HEK293 (cell line): ENCODE measurements at regions not wholly inside any gene's neighbourhood (a gene's known extent, or its start where the extent isn't known, plus 50 kb on each side); places are given as distances from the start of the nearest gene placed in this dataset.

Source experiments
- CTCF ChIA-PET: fragments of 350-600 bp; formaldehyde crosslinking; extraction: SDS; loops from one replicate; lab custom pipeline; 2021; ENCODE audit warnings: antibody characterized with exemption; lab: Yijun Ruan, JAX
- POLR2A ChIA-PET: fragments of 300-600 bp; formaldehyde crosslinking; extraction: SDS; loops from one replicate; lab custom pipeline; 2020; ENCODE audit warnings: antibody characterized with exemption, inconsistent platforms; lab: Yijun Ruan, JAX
- H3K27ac ChIP-seq: fragments of 200-500 bp; sonication (Bioruptor generic); 2 replicates; pipeline ENCODE4 v1.5.1; 2014; ENCODE audit warnings: low read depth, low read length, control low read depth, inconsistent platforms; ENCODE audit errors: extremely low read depth
- H3K36me3 ChIP-seq, 2 experiments: fragments of 200-500 bp in 1 of 2; sonication (Bioruptor generic) in 1 of 2; 1 replicate in 1 of 2; 2 replicates in 1 of 2; pipeline ENCODE4 v1.5.1; 2014 to 2017; ENCODE audit warnings: inconsistent platforms in 2 of 2, low read length in 2 of 2; ENCODE audit not compliant: control insufficient read depth in 2 of 2, insufficient read depth in 1 of 2
- H3K4me1 ChIP-seq: fragments of 200-500 bp; sonication (Bioruptor generic); 2 replicates; pipeline ENCODE4 v1.5.1; 2014; ENCODE audit warnings: mild to moderate bottlenecking, low read length, inconsistent platforms; ENCODE audit not compliant: control insufficient read depth, insufficient read depth
- H3K4me3 ChIP-seq: 2 replicates; pipeline ENCODE4 v1.5.1; 2011; ENCODE audit warnings: low read depth, mild to moderate bottlenecking, control low read depth, low read length, moderate library complexity
- H3K9me3 ChIP-seq: fragments of 200-500 bp; sonication (Bioruptor generic); 2 replicates; pipeline ENCODE4 v1.5.1; 2014; ENCODE audit warnings: low read depth, low read length, inconsistent platforms; ENCODE audit not compliant: control insufficient read depth, insufficient read depth
- OSR2 ChIP-seq: fragments of 450-650 bp; formaldehyde crosslinking; IDR thresholded peaks from 2 replicates; pipeline ENCODE4 v1.5.1; 2016; ENCODE audit warnings: missing biosample characterization, missing genetic modification characterization
- SETDB1 ChIP-seq: IDR thresholded peaks from one replicate; pipeline ENCODE4 v1.6.1; 2017; ENCODE audit warnings: mild to moderate bottlenecking, low read length, moderate library complexity, mixed read lengths; ENCODE audit not compliant: insufficient read length
- TRIM28 ChIP-seq: IDR thresholded peaks from 2 replicates; pipeline ENCODE4 v1.6.1; 2011; ENCODE audit warnings: low read length, control low read depth, borderline replicate concordance
- TSHZ1 ChIP-seq: fragments of 450-650 bp; formaldehyde crosslinking; IDR thresholded peaks from 2 replicates; pipeline ENCODE4 v1.5.1; 2016; ENCODE audit warnings: missing biosample characterization, missing genetic modification characterization, borderline replicate concordance
- ZBTB17 ChIP-seq: fragments of 450-650 bp; formaldehyde crosslinking; IDR thresholded peaks from 2 replicates; pipeline ENCODE4 v1.5.1; 2016; ENCODE audit warnings: missing biosample characterization, missing genetic modification characterization
- ZIC2 ChIP-seq: fragments of 450-650 bp; formaldehyde crosslinking; IDR thresholded peaks from 2 replicates; pipeline ENCODE4 v1.5.1; 2016; ENCODE audit warnings: missing biosample characterization, missing genetic modification characterization
- ZNF157 ChIP-seq: fragments of 450-650 bp; formaldehyde crosslinking; IDR thresholded peaks from 2 replicates; pipeline ENCODE4 v1.5.1; 2016; ENCODE audit warnings: missing biosample characterization, missing genetic modification characterization
- ZNF169 ChIP-seq: fragments of 450-650 bp; formaldehyde crosslinking; IDR thresholded peaks from 2 replicates; pipeline ENCODE4 v1.5.1; 2016; ENCODE audit warnings: missing biosample characterization, missing genetic modification characterization
- ZNF175 ChIP-seq: fragments of 450-650 bp; formaldehyde crosslinking; IDR thresholded peaks from 2 replicates; pipeline ENCODE4 v1.5.1; 2016; ENCODE audit warnings: missing biosample characterization, missing genetic modification characterization
- ZNF18 ChIP-seq: fragments of 450-650 bp; formaldehyde crosslinking; IDR thresholded peaks from 2 replicates; pipeline ENCODE4 v1.5.1; 2016; ENCODE audit warnings: missing biosample characterization, missing genetic modification characterization
- ZNF19 ChIP-seq: fragments of 450-650 bp; formaldehyde crosslinking; IDR thresholded peaks from 2 replicates; pipeline ENCODE4; 2016; ENCODE audit warnings: missing biosample characterization, missing genetic modification characterization, low read depth
- ZNF202 ChIP-seq: fragments of 450-650 bp; formaldehyde crosslinking; IDR thresholded peaks from 2 replicates; pipeline ENCODE4 v1.5.1; 2016; ENCODE audit warnings: missing biosample characterization, missing genetic modification characterization, borderline replicate concordance
- ZNF24 ChIP-seq: fragments of 450-650 bp; formaldehyde crosslinking; IDR thresholded peaks from 2 replicates; pipeline ENCODE4 v1.5.1; 2016; ENCODE audit warnings: missing biosample characterization, missing genetic modification characterization
- ZNF302 ChIP-seq: fragments of 450-650 bp; formaldehyde crosslinking; IDR thresholded peaks from 2 replicates; pipeline ENCODE4 v1.5.1; 2016; ENCODE audit warnings: missing biosample characterization, missing genetic modification characterization, low read depth
- ZNF324 ChIP-seq: fragments of 450-650 bp; formaldehyde crosslinking; IDR thresholded peaks from 2 replicates; pipeline ENCODE4 v1.5.1; 2016; ENCODE audit warnings: missing biosample characterization, missing genetic modification characterization
- ZNF404 ChIP-seq: fragments of 450-650 bp; formaldehyde crosslinking; IDR thresholded peaks from 2 replicates; pipeline ENCODE4 v1.5.1; 2017; ENCODE audit warnings: missing biosample characterization, missing genetic modification characterization
- ZNF521 ChIP-seq: fragments of 450-650 bp; formaldehyde crosslinking; IDR thresholded peaks from 2 replicates; pipeline ENCODE4 v1.5.1; 2017; ENCODE audit warnings: missing biosample characterization, mild to moderate bottlenecking, missing genetic modification characterization
- ZNF596 ChIP-seq: fragments of 450-650 bp; IDR thresholded peaks from 2 replicates; pipeline ENCODE4 v1.5.0; 2018; ENCODE audit warnings: missing biosample characterization, mild to moderate bottlenecking, missing genetic modification characterization, moderate library complexity
- ZNF792 ChIP-seq: fragments of 450-650 bp; formaldehyde crosslinking; IDR thresholded peaks from 2 replicates; pipeline ENCODE4 v1.5.1; 2016; ENCODE audit warnings: missing biosample characterization, missing genetic modification characterization

DNA sequence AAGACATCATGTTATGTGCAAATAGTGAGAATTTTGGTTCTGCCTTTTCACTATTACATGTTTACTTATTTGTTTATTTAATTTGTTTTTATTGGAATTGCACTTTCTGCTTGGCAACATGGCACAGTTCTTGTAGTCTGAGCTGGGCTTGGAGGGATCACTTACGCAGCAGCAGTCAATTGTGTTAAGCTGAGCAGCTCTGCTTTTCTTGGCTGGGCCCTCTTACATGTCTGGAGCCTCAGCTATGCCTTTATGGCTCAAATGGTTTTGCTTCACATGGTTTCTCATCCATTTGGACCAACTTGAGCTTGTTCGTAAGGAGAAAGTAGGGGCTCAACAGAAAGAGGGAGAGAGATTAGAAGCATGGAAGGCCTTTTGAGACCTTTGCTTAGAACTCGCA, 327.5 kb upstream of the EPHA7 start:
- Histone ChIP-seq H3K27ac (no peak overlapping the region), H3K36me3 (no peaks in the 10 kb centered on the region), H3K4me1 (no peaks in the 10 kb centered on the region), H3K4me3 (no peak overlapping the region), H3K9me3 (no peaks in the 10 kb centered on the region)
- ChIA-PET CTCF (interaction anchor here (0.7 kb wide), 1 partner anchor 498 kb away, joined by 3 read pairs; no protein-coding TSS in a partner anchor), POLR2A (no interaction called here)
- TF ChIP-seq ZNF157 (tag by site-specific recombination) (no peak), OSR2 (tag by site-specific recombination) (no peak), ZNF792 (no peak), ZNF19 (no peak), ZNF302 (tag by site-specific recombination) (no peak), ZNF202 (no peak), SETDB1 (no peak)

GRCh38 chr6:93745306-93745705, 325.9 kb upstream of the EPHA7 start:
- Histone ChIP-seq H3K4me1 (no peaks in the 10 kb centered on the region), H3K4me3 (no peak overlapping the region), H3K36me3 (no peaks in the 10 kb centered on the region), H3K27ac (no peak overlapping the region), H3K9me3 (no peaks in the 10 kb centered on the region)
- ChIA-PET POLR2A (no interaction called here), CTCF (interaction anchor here (0.6 to 0.7 kb wide), 2 partner anchors 72 to 1039 kb away, joined by 4 to 5 read pairs; no protein-coding TSS in a partner anchor)
- TF ChIP-seq ZNF175 (tag by site-specific recombination) (no peak), ZNF169 (tag by site-specific recombination) (no peak), ZNF157 (tag by site-specific recombination) (no peak), ZNF596 (tag by site-specific recombination) (no peak), ZIC2 (tag by site-specific recombination) (no peak), ZNF521 (tag by site-specific recombination) (no peak)

- ChIA-PET CTCF (interaction anchor here (1.0 kb wide), 1 partner anchor 979 kb away, joined by 4 read pairs; no protein-coding TSS in a partner anchor), POLR2A (no interaction called here)
- no peak for TF ChIP-seq ZNF18 (tag by site-specific recombination)
- TF ChIP-seq ZBTB17 (tag by site-specific recombination) = no peak
- no peak for TF ChIP-seq ZNF404 (tag by site-specific recombination)
- no peak for TF ChIP-seq ZNF324 (tag by site-specific recombination)
- TF ChIP-seq TSHZ1 = no peak
- TF ChIP-seq ZNF24 (tag by site-specific recombination) = no peak
- no peak for TF ChIP-seq TRIM28
- no peaks in the 10 kb centered on the region for H3K4me1 ChIP-seq
- no peaks in the 10 kb centered on the region for H3K9me3 ChIP-seq
- no peaks in the 10 kb centered on the region for H3K36me3 ChIP-seq
- no peak overlapping the region for H3K27ac ChIP-seq
- no peak overlapping the region for H3K4me3 ChIP-seq
Observed at GRCh38 chr6:93735099-93735498, 315.7 kb upstream of the EPHA7 start.
